Thymus (tissue), 11 donors: ENCODE measurements at regions not wholly inside any gene's neighbourhood (a gene's known extent, or its start where the extent isn't known, plus 50 kb on each side); places are given as distances from the start of the nearest gene placed in this dataset.
"Not testable (repeated sequence)": the region's sequence is repeated elsewhere in the genome, so short reads cannot be mapped to it uniquely, and the experiment has no call there.

ENCODE experiments used
- DNase-seq, 9 donors: peaks; one replicate each; pipeline ENCODE4 v3.0.0-alpha.2; 2013; ENCODE audit warnings: low spot score in 9 of 9, low read depth in 6 of 9, missing footprints in 1 of 9
- H3K27ac ChIP-seq, 2 donors: one replicate each; pipeline ENCODE4 v1.5.1; 2013; ENCODE audit warnings: control low read depth in 1 of 2, low read depth in 1 of 2, low read length in 1 of 2, mild to moderate bottlenecking in 1 of 2, moderate library complexity in 1 of 2
- H3K27me3 ChIP-seq, 2 donors: one replicate each; pipeline ENCODE4 v1.5.1; 2013; ENCODE audit warnings: low read length in 1 of 2; ENCODE audit not compliant: control insufficient read depth in 2 of 2, insufficient read depth in 1 of 2
- H3K36me3 ChIP-seq, 2 donors: one replicate each; pipeline ENCODE4 v1.5.1; 2013; ENCODE audit warnings: low read length in 1 of 2, mild to moderate bottlenecking in 1 of 2, moderate library complexity in 1 of 2; ENCODE audit not compliant: control insufficient read depth in 2 of 2, insufficient read depth in 2 of 2
- H3K4me1 ChIP-seq, 2 donors: one replicate each; pipeline ENCODE4 v1.5.1; 2013; ENCODE audit warnings: low read length in 2 of 2; ENCODE audit not compliant: control insufficient read depth in 2 of 2, insufficient read depth in 2 of 2
- H3K4me3 ChIP-seq, 2 donors: one replicate each; pipeline ENCODE4 v1.5.1; 2013; ENCODE audit warnings: low read length in 2 of 2, control low read depth in 1 of 2, mild to moderate bottlenecking in 1 of 2
- H3K9me3 ChIP-seq, 2 donors: one replicate each; pipeline ENCODE4 v1.5.1; 2013; ENCODE audit warnings: low read length in 1 of 2, mild to moderate bottlenecking in 1 of 2; ENCODE audit not compliant: control insufficient read depth in 2 of 2, insufficient read depth in 1 of 2
- WGBS: extraction: QIAGEN DNeasy Blood & Tissue Kit; methylation state at CpG from one replicate; pipeline ENCODE4 v1.1.7; 2013; 5-methylcytosine and 5-hydroxymethylcytosine counted together
- donor health status: healthy.

DNA sequence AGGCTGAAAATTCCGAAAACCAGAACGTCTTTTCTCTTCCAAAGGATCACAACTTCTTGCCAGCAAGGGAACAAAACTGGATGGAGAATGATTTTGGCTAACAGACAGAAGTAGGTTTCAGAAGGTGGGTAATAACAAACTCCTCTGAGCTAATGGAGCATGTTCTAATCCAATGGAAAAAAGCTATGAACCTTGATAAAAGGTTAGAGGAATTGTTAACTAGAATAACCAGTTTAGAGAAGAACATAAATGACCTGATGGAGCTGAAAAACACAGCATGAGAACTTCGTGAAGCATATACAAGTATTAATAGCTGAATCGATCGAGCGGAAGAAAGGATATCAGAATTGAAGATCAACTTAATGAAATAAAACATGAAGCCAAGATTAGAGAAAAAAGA is 626.7 kb upstream of the KCNMB2 start:
- H3K9me3 ChIP-seq, H3K4me3 ChIP-seq, H3K36me3 ChIP-seq, H3K4me1 ChIP-seq, H3K27ac ChIP-seq, DNase-seq, H3K27me3 ChIP-seq: not testable (repeated sequence)
- WGBS = 98% methylated on average over 6 of the region's 6 CpGs

DNA sequence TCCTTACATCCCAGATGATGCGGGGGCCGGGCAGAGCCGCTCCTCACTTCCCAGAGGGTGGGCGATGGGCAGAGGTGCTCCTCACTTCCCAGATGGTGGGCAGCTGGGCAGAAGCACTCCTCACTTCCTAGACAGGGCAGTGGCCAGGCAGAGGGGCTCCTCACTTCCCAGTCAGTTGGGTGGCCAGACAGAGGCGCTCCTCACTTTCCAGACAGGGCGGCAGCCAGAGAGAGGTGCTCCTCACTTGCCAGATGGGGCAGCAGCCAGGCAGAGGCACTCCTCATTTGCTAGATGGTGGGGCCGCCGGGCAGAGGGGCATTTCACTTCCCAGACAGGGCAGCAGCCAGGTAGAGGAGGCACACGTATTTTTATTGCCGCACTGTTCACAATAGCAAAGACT is 622.0 kb upstream of the KCNMB2 start:
- Histone ChIP-seq H3K27me3 (no peaks in the 10 kb centered on the region), H3K9me3 (peaks cover 0 to 13% of the 10 kb centered on the region in 2 donors), H3K4me1 (no peaks in the 10 kb centered on the region), H3K4me3 (no peak overlapping the region), H3K36me3 (no peaks in the 10 kb centered on the region), H3K27ac (no peak overlapping the region)
- DNase-seq = no peak
- WGBS = 97% methylated on average over 10 of the region's 10 CpGs

DNA sequence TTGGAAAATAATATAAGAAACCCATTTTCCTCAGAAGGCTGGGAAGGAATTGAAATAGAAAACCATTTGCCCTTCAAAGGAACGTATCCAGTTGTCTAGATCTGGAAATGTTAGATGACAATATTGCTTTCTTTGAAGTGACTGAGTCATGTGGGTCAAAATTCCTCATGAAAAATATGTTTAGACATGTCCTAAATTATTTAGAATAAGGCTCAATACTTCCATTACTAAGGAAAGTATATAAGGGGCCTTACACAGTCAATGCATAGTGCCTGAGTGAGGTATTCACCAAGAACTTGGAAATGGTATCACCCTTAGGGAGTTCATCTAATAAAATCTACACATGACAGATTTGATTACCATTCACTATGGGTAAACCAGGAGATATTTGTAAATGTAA is 619.8 kb upstream of the KCNMB2 start:
- no peak overlapping the region for H3K27ac ChIP-seq
- 93% methylated on average over 1 of the region's 1 CpG for WGBS
- H3K4me3 ChIP-seq = no peak overlapping the region
- no peaks in the 10 kb centered on the region for H3K36me3 ChIP-seq
- DNase-seq = no peak
- H3K4me1 ChIP-seq = no peaks in the 10 kb centered on the region
- H3K9me3 ChIP-seq = peaks cover 0 to 13% of the 10 kb centered on the region in 2 donors
- no peaks in the 10 kb centered on the region for H3K27me3 ChIP-seq

DNA sequence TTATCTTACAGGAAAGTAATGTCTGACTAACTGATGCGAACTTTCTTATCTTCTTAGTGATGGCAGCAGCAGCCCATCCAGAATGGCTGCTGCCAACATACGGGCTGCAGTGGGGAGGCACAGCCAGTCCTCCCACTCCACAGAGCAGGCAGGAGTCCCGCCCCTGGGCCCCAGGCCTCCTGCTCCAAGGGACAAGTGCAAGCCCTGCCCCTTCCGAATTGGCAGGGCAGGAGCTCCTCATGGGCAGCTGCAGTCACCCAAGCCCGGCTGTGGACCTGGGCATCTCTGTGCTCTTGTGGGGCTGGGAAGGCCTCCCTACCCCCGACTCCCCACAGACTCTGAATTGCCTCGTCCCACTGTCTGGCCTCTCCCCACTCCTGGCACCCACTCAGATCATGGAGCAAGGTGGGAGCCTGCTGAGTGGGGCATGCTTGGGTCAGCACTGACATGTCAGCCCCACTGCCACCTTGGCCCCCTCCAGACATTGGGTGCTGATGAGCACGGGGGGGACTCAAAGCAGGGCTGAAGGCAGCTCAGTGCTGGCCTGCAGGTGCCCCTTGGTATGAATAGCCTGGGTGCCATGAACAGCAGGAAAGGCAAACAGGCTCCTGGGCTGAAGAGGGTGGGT is 618.9 kb upstream of the KCNMB2 start:
- Histone ChIP-seq H3K27me3 (no peaks in the 10 kb centered on the region), H3K36me3 (no peaks in the 10 kb centered on the region), H3K27ac (no peak overlapping the region), H3K9me3 (peaks cover 0 to 13% of the 10 kb centered on the region in 2 donors), H3K4me3 (no peak overlapping the region), H3K4me1 (no peaks in the 10 kb centered on the region)
- WGBS = 98% methylated on average over 8 of the region's 8 CpGs
- DNase-seq = no peak

DNA sequence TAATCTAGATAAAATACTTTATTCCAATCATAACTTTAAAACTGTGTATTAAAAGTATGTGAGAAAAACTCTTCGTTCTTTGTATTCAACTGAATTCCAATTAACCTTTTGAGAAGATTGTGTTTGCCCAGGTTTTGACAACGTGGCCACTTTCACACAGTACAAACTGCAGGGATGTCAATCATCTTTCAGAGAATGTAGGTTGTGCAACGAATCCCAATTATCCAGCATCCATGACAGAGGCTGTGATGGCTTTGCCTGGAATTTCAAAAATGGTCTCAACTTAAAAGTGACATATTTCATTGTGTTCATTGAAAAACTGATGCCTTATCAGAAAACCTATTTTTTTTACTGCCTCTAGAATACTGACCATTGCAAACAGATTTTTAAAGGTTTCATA is 615.1 kb upstream of the KCNMB2 start:
- Histone ChIP-seq H3K27me3 (no peaks in the 10 kb centered on the region), H3K9me3 (peaks cover 0 to 8% of the 10 kb centered on the region in 2 donors), H3K4me1 (no peaks in the 10 kb centered on the region), H3K27ac (no peak overlapping the region), H3K4me3 (no peak overlapping the region), H3K36me3 (no peaks in the 10 kb centered on the region)
- DNase-seq = no peak
- WGBS = 92% methylated on average over 3 of the region's 3 CpGs

DNA sequence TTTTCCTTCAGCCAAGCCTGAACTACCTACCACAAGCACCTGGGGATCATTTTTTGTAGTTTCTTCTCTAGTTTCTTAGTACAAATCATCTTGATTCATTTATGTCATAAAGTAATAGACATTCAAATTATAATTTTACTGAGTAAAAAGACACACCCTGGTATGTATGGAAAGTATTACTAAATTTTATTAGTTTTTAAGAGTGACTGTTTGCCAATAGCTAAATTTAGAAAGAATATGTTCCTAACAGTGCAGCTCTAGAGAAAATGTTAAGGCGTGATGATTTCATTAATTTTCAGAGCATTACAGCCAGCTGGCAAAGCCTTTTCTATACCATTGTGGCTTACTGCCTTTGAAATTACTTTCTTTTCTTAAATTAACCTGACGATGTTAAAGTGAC is 612.0 kb upstream of the KCNMB2 start:
- no peak for DNase-seq
- H3K36me3 ChIP-seq = no peaks in the 10 kb centered on the region
- WGBS = 98% methylated on average over 2 of the region's 2 CpGs
- no peak overlapping the region for H3K27ac ChIP-seq
- no peak overlapping the region for H3K4me3 ChIP-seq
- no peaks in the 10 kb centered on the region for H3K27me3 ChIP-seq
- H3K4me1 ChIP-seq = no peaks in the 10 kb centered on the region
- no peaks in the 10 kb centered on the region for H3K9me3 ChIP-seq

DNA sequence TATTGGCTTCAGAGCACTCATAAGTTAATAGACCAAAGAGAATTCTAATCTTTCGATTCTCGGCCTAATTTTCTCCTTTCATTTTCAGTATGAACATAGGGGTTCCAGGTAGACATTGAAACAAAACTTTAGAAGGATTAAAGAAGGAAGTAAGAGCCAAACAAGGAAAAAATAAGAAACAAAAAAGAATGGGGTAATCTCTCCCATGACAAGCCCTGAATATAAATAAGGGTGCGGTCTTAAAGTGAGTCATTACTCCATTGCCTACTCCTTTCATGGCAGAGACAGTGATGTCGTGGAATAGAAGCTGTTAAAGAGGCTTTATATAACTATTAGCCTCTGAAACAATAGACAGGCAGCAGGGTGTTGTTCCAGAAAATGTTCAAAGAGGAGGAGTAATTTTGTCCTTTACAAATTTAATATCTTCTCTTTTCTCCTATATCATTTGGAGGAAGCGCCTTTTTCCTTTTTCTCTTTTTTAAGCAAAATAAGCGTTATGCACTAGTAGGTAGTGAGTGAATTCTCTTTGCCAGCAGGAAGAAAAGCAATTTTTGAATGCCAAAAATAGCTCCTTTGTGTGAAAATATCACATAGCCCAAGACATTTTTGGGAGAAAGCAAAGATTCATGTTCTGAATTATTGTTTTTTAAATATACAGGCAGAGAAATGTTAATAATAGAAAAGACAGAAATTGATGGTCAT is 607.9 kb upstream of the KCNMB2 start:
- DNase-seq = no peak
- Histone ChIP-seq H3K27ac (no peak overlapping the region), H3K4me1 (no peaks in the 10 kb centered on the region), H3K27me3 (no peaks in the 10 kb centered on the region), H3K4me3 (no peak overlapping the region), H3K9me3 (no peaks in the 10 kb centered on the region), H3K36me3 (no peaks in the 10 kb centered on the region)
- WGBS = 91% methylated on average over 6 of the region's 6 CpGs

DNA sequence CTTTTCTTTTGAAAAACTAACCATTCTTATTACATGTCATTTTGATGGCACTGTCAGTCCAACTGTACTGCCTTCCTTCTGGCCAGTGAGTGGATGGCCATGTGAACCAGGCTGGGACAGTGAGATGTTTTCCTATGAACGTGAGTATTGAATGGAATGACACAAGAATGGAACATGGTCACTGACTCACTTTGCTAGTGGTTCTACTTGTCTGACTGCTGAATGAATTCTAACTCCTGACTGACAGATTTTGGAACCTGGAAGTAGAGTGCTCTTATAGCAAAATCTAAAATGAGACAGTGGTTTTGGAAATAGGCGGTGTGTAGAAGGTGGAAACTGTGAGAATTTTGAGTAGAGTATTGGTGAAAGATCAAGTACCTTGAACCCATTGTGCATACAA is 606.9 kb upstream of the KCNMB2 start:
- WGBS = 97% methylated on average over 2 of the region's 2 CpGs
- no peak overlapping the region for H3K27ac ChIP-seq
- H3K27me3 ChIP-seq = no peaks in the 10 kb centered on the region
- no peaks in the 10 kb centered on the region for H3K4me1 ChIP-seq
- H3K4me3 ChIP-seq = no peak overlapping the region
- no peaks in the 10 kb centered on the region for H3K36me3 ChIP-seq
- DNase-seq = no peak
- H3K9me3 ChIP-seq = no peaks in the 10 kb centered on the region

DNA sequence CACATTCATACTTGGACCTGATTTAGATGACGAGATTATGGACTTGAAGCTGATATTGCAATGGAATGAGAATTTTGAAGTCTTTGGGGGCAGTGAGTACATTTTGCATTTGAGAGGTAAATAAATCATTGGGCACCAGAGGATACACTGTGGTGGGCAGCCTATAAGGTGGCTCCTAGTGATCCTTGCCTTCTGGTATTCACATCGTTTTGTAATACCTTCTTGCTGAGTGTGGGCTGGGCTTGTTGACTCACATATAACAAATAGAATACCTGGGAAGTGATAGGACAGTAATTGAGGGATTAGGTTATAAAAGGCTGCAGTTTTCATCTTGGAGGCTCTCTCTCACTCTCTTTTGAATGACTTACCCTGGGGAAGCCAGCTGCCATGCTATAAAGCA is 605.5 kb upstream of the KCNMB2 start:
- no peak for DNase-seq
- H3K9me3 ChIP-seq = no peaks in the 10 kb centered on the region
- no peaks in the 10 kb centered on the region for H3K27me3 ChIP-seq
- no peaks in the 10 kb centered on the region for H3K4me1 ChIP-seq
- no peaks in the 10 kb centered on the region for H3K36me3 ChIP-seq
- H3K4me3 ChIP-seq = no peak overlapping the region
- H3K27ac ChIP-seq = no peak overlapping the region
- WGBS = 97% methylated on average over 2 of the region's 2 CpGs
